ENCODE measurements at regions not wholly inside any gene's neighbourhood (a gene's known extent, or its start where the extent isn't known, plus 50 kb on each side); places are given as distances from the start of the nearest gene placed in this dataset.

DNA sequence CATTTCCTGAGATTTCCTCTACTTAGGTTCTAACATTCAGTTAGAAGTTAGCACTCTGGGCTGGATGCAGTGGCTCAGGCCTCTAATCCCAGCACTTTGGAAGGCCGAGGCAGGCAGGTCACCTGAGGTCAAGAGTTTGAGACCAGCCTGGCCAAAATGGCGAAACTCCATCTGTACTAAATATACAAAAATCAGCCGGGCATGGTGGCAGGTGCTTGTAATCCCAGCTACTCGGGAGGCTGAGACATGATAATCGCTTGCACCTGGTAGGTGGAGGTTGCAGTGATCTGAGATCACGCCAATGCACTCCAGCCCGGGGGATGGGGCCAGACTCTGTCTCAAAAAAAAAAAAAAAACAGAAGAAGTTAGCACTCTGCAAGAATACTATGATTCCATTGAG, 1430.9 kb downstream of the CDH11 start:
- H3F3A ChIP-seq (ENCODE audit: insufficient read depth, low read length): no peaks in the 10 kb centered on the region
- H3K27ac ChIP-seq (ENCODE audit: low read length): peak overlapping the region; percentile 8; the same call in 1 of the 2 replicates
- no peaks in the 10 kb centered on the region for H3K27me3 ChIP-seq (replicated peaks; ENCODE audit: insufficient read depth, low read length)
- H4K20me1 ChIP-seq (ENCODE audit: insufficient read depth, low read length): no peaks in the 10 kb centered on the region
- no peak for TF ChIP-seq EZH2phosphoT487 (IDR thresholded peaks at IDR 0.05; ENCODE audit: low read length)
- H3K4me1 ChIP-seq (ENCODE audit: low read length): no peaks in the 10 kb centered on the region
- H3K4me2 ChIP-seq (ENCODE audit: low read depth, low read length): no peak overlapping the region
- H3K9me3 ChIP-seq (replicated peaks; ENCODE audit: insufficient read depth, low read length): no peaks in the 10 kb centered on the region
- H3K4me3 ChIP-seq (ENCODE audit: low read length): no peak overlapping the region
- no peaks in the 10 kb centered on the region for H3K9me2 ChIP-seq (replicated peaks; ENCODE audit: insufficient read depth, low read length)
- peak; percentile 46 for DNase-seq
- no peaks in the 10 kb centered on the region for H3K36me3 ChIP-seq (replicated peaks; ENCODE audit: insufficient read depth, low read length)
- H2AFZ ChIP-seq (ENCODE audit: low read length): no peak overlapping the region
- no peaks in the 10 kb centered on the region for H3K79me2 ChIP-seq (ENCODE audit: low read length)
- H3K9ac ChIP-seq (ENCODE audit: low read length): no peak overlapping the region

GRCh38 chr16:63690267-63690666, 1431.6 kb downstream of the CDH11 start:
- Histone ChIP-seq H3K9me3 (replicated peaks; ENCODE audit: insufficient read depth, low read length) (no peaks in the 10 kb centered on the region), H3K79me2 (ENCODE audit: low read length) (no peaks in the 10 kb centered on the region), H3K4me2 (ENCODE audit: low read depth, low read length) (no peak overlapping the region), H3F3A (ENCODE audit: insufficient read depth, low read length) (no peaks in the 10 kb centered on the region), H3K9ac (ENCODE audit: low read length) (no peak overlapping the region), H3K36me3 (replicated peaks; ENCODE audit: insufficient read depth, low read length) (no peaks in the 10 kb centered on the region), H3K9me2 (replicated peaks; ENCODE audit: insufficient read depth, low read length) (no peaks in the 10 kb centered on the region), H3K4me1 (ENCODE audit: low read length) (no peaks in the 10 kb centered on the region), H3K27me3 (replicated peaks; ENCODE audit: insufficient read depth, low read length) (no peaks in the 10 kb centered on the region), H3K4me3 (ENCODE audit: low read length) (no peak overlapping the region), H3K27ac (ENCODE audit: low read length) (peak overlapping the region; percentile 8; the same call in 1 of the 2 replicates), H2AFZ (ENCODE audit: low read length) (no peak overlapping the region), H4K20me1 (ENCODE audit: insufficient read depth, low read length) (no peaks in the 10 kb centered on the region)
- peak; percentile 21 for DNase-seq
- TF ChIP-seq EZH2phosphoT487 (IDR thresholded peaks at IDR 0.05; ENCODE audit: low read length): no peak
- TF ChIP-seq CTCF (IDR thresholded peaks at IDR 0.05; ENCODE audit: low read length): no peak
- no peak for TF ChIP-seq EZH2 (optimal IDR thresholded peaks at IDR 0.05; ENCODE audit: low read depth, low read length)

DNA sequence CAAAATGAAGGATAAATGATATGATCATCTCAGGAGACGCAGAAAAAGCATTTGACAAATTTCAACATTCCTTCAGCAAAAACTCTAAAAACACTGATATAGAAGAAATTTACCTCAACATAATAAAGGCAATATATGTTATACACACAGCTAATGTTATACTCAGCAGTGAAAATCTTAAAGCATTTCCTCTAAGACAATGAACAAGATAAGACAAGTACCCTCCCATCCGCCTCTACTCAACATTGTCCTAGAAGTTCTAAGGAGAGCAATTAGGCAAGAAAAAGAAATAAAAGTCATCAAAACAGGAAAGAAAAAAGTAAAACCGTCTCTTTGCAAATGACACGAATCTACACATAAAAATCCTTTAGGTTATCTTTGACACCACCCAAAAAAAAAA, 1432.8 kb downstream of the CDH11 start:
- H3K4me1 ChIP-seq (ENCODE audit: low read length): peaks cover 9% of the 10 kb centered on the region

More for the DNA sequence above, 1432.8 kb downstream of the CDH11 start:
- Histone ChIP-seq H3K27me3 (replicated peaks; ENCODE audit: insufficient read depth, low read length) (no peaks in the 10 kb centered on the region), H2AFZ (ENCODE audit: low read length) (no peak overlapping the region), H3K4me3 (ENCODE audit: low read length) (no peak overlapping the region), H3K9me3 (replicated peaks; ENCODE audit: insufficient read depth, low read length) (no peaks in the 10 kb centered on the region), H3K9ac (ENCODE audit: low read length) (no peak overlapping the region), H3K27ac (ENCODE audit: low read length) (no peak overlapping the region), H3K4me2 (ENCODE audit: low read depth, low read length) (no peak overlapping the region), H3K9me2 (replicated peaks; ENCODE audit: insufficient read depth, low read length) (no peaks in the 10 kb centered on the region), H3F3A (ENCODE audit: insufficient read depth, low read length) (peaks cover 5% of the 10 kb centered on the region; the same call in 1 of the 2 replicates), H3K36me3 (replicated peaks; ENCODE audit: insufficient read depth, low read length) (no peaks in the 10 kb centered on the region), H3K79me2 (ENCODE audit: low read length) (no peaks in the 10 kb centered on the region), H4K20me1 (ENCODE audit: insufficient read depth, low read length) (no peaks in the 10 kb centered on the region)
- TF ChIP-seq CTCF (IDR thresholded peaks at IDR 0.05; ENCODE audit: low read length) (no peak), EZH2 (optimal IDR thresholded peaks at IDR 0.05; ENCODE audit: low read depth, low read length) (no peak), EZH2phosphoT487 (IDR thresholded peaks at IDR 0.05; ENCODE audit: low read length) (no peak)
- no peak for DNase-seq
